Esophagus squamous epithelium (tissue), 5 donors: ENCODE measurements at regions not wholly inside any gene's neighbourhood (a gene's known extent, or its start where the extent isn't known, plus 50 kb on each side); places are given as distances from the start of the nearest gene placed in this dataset.
"Not testable (repeated sequence)": the region's sequence is repeated elsewhere in the genome, so short reads cannot be mapped to it uniquely, and the experiment has no call there.

ENCODE experiments used
- DNase-seq: peaks from one replicate; lab custom pipeline; 2025; lab: John Stamatoyannopoulos, UW
- H3K27ac ChIP-seq, 4 donors: fragments of 200-600 bp; sonication (generic); one replicate each; pipeline ENCODE4 v1.5.1; 2016 to 2019; ENCODE audit warnings: mild to moderate bottlenecking in 1 of 4
- H3K27me3 ChIP-seq, 4 donors: fragments of 200-600 bp; sonication (generic); 1 replicate in 3 of 4; 2 replicates in 1 of 4; pipeline versions ENCODE4 v1.5.1 to v1.6.0; 2017 to 2021; ENCODE audit warnings: antibody characterized with exemption in 1 of 4
- H3K36me3 ChIP-seq, 3 donors: fragments of 200-600 bp; sonication (generic); one replicate each; pipeline ENCODE4 v1.5.1; 2016 to 2019
- H3K4me1 ChIP-seq, 3 donors: fragments of 200-600 bp; sonication (generic); one replicate each; pipeline ENCODE4 v1.5.1; 2017 to 2019
- H3K4me3 ChIP-seq, 4 donors: fragments of 200-600 bp; sonication (generic); 1 replicate in 3 of 4; 2 replicates in 1 of 4; pipeline ENCODE4 v1.5.1; 2016 to 2019; ENCODE audit warnings: mild to moderate bottlenecking in 2 of 4, moderate library complexity in 1 of 4
- H3K9me3 ChIP-seq, 3 donors: fragments of 200-600 bp; sonication (generic); one replicate each; pipeline ENCODE4 v1.5.1; 2016 to 2019
- CTCF ChIP-seq, 6 experiments: fragments of 450-650 bp in 4 of 6; fragments of 200-600 bp in 2 of 6; sonication (generic) in 2 of 6; IDR thresholded peaks; one replicate each; pipeline ENCODE4 v1.5.1; 2016 to 2019; ENCODE audit warnings: antibody characterized with exemption in 6 of 6, mild to moderate bottlenecking in 4 of 6, moderate library complexity in 4 of 6
- POLR2A ChIP-seq, 4 donors: fragments of 450-650 bp; IDR thresholded peaks; one replicate each; pipeline ENCODE4 v1.6.1; 2017; ENCODE audit warnings: antibody characterized with exemption in 4 of 4, mild to moderate bottlenecking in 4 of 4, moderate library complexity in 3 of 4
- WGBS, 2 donors: methylation state at CpG; one replicate each; pipeline ENCODE4 v1.1.5; 2018; 5-methylcytosine and 5-hydroxymethylcytosine counted together
- intact Hi-C: fragments of 100-400 bp; cut with DNase I; formaldehyde crosslinking; loops from one replicate; pipeline ENCODE4 v1.15.0; 2022
- donor health status: DM: yes; HTN: yes; CAD: no.

GRCh38 chr17:45575126-45575885, 84.8 kb upstream of the PLEKHM1 start:
- no peaks in the 10 kb centered on the region for H3K9me3 ChIP-seq
- no peaks in the 10 kb centered on the region for H3K27me3 ChIP-seq
- H3K4me3 ChIP-seq, result no peak overlapping the region
- intact Hi-C loops, result no loop called here
- no peak for TF ChIP-seq CTCF (IDR thresholded peaks at IDR 0.05)
- no peak for TF ChIP-seq POLR2A (IDR thresholded peaks at IDR 0.05)
- H3K36me3 ChIP-seq, result peaks cover 0 to 5% (median 0%) of the 10 kb centered on the region in 3 donors
- WGBS, 2 donors, result 72 to 85% methylated on average over 1 of the region's 1 CpG
- DNase-seq, result no peak
- H3K4me1 ChIP-seq, result peaks cover 21 to 68% (median 42%) of the 10 kb centered on the region in 3 donors
- peak overlapping the region in 3 of 4 donors; percentile 74 to 83 (median 77) for H3K27ac ChIP-seq

- intact Hi-C loops, H3K9me3 ChIP-seq, H3K27me3 ChIP-seq, DNase-seq: not testable (repeated sequence)
- peak overlapping the region; percentile 74 to 83 (median 80) for H3K27ac ChIP-seq
- H3K36me3 ChIP-seq, result peaks cover 0 to 11% (median 0%) of the 10 kb centered on the region in 3 donors
- peak overlapping the region in 2 of 4 donors; percentile 9 to 10 for H3K4me3 ChIP-seq
- peak in 1 of 6 experiments; percentile 6 for TF ChIP-seq CTCF (IDR thresholded peaks at IDR 0.05)
- H3K4me1 ChIP-seq, result peaks cover 21 to 80% (median 42%) of the 10 kb centered on the region in 3 donors
- WGBS, 2 donors, result 33 to 40% methylated on average over 10 of the region's 10 CpGs
Observed at GRCh38 chr17:45576527-45577307, 86.2 kb upstream of the PLEKHM1 start.

- TF ChIP-seq POLR2A (IDR thresholded peaks at IDR 0.05) (no peak), CTCF (IDR thresholded peaks at IDR 0.05) (no peak)
- Histone ChIP-seq H3K4me1 (peaks cover 21 to 90% (median 43%) of the 10 kb centered on the region in 3 donors), H3K36me3 (peaks cover 0 to 20% (median 0%) of the 10 kb centered on the region in 3 donors), H3K27ac (peak overlapping the region in 3 of 4 donors; percentile 74 to 83 (median 77)), H3K27me3 (no peaks in the 10 kb centered on the region), H3K4me3 (no peak overlapping the region), H3K9me3 (no peaks in the 10 kb centered on the region)
- intact Hi-C loops, result no loop called here
- DNase-seq, result no peak
- 68 to 78% methylated on average over 6 of the region's 6 CpGs for WGBS, 2 donors
Observed at GRCh38 chr17:45577571-45578279, 87.2 kb upstream of the PLEKHM1 start.

GRCh38 chr17:45578516-45579455, 88.3 kb upstream of the PLEKHM1 start:
- DNase-seq, result no peak
- Histone ChIP-seq H3K27me3 (no peaks in the 10 kb centered on the region), H3K36me3 (peaks cover 0 to 20% (median 0%) of the 10 kb centered on the region in 3 donors), H3K27ac (peak overlapping the region; percentile 67 to 83 (median 72)), H3K4me3 (no peak overlapping the region), H3K9me3 (no peaks in the 10 kb centered on the region), H3K4me1 (peaks cover 28 to 98% (median 47%) of the 10 kb centered on the region in 3 donors)
- TF ChIP-seq POLR2A (IDR thresholded peaks at IDR 0.05), result no peak
- no peak for TF ChIP-seq CTCF (IDR thresholded peaks at IDR 0.05)
- WGBS, 2 donors, result 66 to 68% methylated on average over 10 of the region's 10 CpGs
- intact Hi-C loops, result no loop called here
